ENCODE measurements at regions not wholly inside any gene's neighbourhood (a gene's known extent, or its start where the extent isn't known, plus 50 kb on each side); places are given as distances from the start of the nearest gene placed in this dataset.

GRCh38 chr11:128057786-128058395 is 529.5 kb downstream of the ETS1 start:
- DNase-seq: no peak

- no peak for DNase-seq
Observed at GRCh38 chr11:128055576-128056217, 531.7 kb downstream of the ETS1 start.

DNA sequence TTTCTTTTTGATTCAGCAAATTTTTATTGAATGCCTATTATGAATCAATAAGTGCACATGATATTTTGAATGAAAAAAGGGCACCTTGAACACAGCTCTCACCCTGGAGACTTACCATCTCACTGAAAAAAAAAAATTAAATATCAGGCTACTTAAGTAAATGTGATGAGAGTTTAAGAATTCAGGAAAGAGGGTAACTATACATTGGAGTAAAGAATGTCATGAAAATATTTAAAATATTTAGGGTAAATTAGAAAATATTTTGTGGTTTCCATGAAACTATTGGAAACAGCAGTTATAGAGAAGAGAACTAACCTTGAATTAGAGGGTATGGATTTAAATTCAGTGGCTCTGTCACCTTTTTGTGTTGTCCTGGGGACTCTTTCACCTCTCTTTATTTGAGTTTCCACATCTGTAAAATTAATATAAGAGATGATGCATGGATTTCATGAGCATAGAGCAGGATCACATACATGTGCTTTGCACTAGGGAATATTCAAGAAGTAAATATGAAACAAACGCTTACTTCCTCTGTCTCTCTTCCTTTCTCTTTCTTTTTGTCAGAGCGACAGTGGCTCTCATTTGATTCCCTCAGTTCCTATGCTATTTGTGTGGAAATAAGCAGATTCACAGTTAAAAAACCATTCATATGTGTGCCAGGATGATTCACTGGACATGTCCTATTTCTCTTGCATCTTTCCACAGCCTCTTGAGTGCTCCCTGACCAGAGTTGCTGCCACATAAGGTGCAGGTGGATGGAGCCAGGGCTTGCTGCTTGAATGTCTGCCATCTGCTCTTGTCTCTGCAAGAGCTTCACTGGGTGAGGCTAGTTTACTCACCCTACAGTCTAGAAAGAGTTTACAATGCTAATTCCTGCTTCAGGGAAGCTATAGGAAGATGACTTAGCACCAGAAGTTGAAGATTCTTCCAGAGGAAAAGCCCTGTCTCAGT is 533.1 kb downstream of the ETS1 start:
- DNase-seq: no peak

GRCh38 chr11:128052912-128053641 is 534.3 kb downstream of the ETS1 start:
- DNase-seq: no peak

- DNase-seq: no peak
Observed at GRCh38 chr11:128048121-128048520, 539.2 kb downstream of the ETS1 start.

- DNase-seq: no peak
Observed at GRCh38 chr11:128047026-128047425, 540.3 kb downstream of the ETS1 start.

GRCh38 chr11:128046213-128046612 is 541.1 kb downstream of the ETS1 start:
- DNase-seq: no peak

GRCh38 chr11:128045094-128045725 is 542.1 kb downstream of the ETS1 start:
- no peak for DNase-seq

DNA sequence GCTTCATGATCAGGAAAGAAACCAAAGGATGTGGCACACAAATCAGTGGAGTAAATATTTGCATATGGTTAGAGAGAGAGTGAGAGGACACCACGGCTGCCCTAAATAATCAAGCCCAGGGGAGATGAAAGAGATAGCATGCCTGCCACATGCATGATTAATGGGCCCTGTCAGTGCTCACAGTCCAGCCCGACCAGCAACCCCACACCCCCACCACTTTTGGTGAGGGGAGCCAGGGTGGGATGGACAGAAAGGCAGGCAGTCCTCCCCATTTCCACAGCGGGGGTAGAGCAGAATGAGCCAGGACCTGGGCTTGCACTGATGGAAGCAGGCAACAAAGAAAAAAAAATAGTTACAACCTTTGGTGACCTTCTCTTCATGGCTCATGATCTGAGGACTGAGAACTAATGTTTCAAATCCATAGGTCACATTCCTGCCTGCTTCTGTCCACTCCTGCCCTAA is 545.0 kb downstream of the ETS1 start:
- no peak for DNase-seq

DNA sequence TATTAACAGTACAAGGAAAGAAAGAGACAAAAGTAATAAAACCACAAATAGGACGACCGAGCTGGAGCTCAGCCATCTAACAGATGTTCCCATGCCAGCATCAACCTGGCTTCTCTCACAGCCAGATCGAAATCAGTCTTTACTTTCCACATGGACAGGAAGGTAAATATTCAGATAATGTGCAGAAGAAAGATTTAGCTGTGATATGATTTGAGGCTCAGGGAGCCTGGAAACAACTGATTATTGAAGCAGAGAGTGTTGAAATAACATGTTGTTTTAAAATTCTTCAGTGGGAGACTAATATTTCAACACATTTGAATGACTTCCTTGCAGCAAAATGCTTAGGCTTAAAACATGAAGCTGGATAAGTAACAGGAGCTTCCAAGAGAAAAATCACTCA is 546.8 kb downstream of the ETS1 start:
- DNase-seq: no peak

DNA sequence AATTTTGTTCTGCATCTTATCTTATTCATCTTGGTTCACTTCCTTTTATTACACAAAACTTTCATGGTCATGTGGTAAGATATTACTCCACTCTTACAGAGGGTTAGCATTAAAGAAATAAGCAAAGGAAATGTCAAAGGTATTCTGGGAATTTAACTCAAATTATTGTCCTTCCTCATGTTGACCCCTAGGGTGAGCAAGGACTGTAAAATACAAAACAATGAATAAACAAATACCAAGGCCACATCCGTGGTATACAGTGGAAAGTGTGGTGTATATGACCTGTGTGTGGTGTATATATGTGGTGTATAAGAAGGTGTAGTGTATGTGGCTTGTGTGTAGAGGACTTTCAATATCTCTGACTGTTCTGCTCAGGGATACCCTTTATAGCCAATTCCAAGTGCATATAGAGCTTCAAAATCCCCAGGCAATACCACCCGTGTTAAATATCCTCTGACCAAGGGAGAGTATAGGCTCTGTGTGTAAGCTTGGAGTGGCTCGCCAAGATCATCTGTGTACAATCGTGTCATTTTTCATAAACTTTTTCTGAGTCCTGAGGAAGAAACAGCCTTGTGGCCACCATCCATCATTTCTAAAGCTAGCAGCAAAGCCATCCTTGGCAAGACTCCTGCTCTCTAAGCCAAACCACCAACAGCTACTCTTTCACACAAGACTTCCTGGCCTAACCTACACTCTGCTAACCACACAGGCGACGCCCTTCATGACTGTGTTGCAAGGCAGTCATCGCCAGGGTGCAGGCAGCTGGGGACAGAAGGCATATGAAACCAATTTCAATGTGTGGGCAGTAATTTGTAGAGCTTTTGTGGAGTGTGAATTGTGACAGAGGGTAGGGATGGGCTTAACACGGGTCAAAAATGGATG is 548.0 kb downstream of the ETS1 start:
- DNase-seq: no peak

DNA sequence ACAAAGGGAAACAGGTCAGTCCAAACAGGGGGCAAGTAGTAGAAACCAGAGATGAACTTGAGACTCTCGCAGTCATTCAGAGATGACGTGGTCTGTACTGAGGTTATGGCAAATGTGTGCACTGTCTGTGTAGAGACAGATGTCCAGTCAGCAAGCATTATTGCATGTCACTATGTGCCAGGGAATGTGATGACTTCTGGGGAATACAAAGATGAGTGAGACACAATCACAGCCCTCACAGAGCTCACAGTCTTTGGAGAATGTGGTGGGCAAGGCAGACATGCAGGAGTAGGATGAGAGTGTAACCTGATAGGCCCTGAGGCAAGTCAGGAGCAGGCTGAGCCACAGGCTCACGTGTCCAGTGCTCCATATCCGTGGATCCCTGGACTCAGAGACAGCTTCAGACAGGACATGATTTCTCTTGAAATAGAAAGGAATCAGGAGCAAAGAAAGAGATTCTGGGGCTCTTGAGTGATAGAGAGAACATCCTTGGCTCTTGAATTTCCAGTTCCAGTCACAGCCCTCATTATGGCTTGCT is 550.7 kb downstream of the ETS1 start:
- DNase-seq: no peak

GRCh38 chr11:128036006-128036405 is 551.4 kb downstream of the ETS1 start:
- no peak for DNase-seq

GRCh38 chr11:128031538-128032134 is 555.7 kb downstream of the ETS1 start:
- peak; percentile 43 for DNase-seq

- no peak for DNase-seq
Observed at GRCh38 chr11:128029219-128029722, 558.1 kb downstream of the ETS1 start.

DNA sequence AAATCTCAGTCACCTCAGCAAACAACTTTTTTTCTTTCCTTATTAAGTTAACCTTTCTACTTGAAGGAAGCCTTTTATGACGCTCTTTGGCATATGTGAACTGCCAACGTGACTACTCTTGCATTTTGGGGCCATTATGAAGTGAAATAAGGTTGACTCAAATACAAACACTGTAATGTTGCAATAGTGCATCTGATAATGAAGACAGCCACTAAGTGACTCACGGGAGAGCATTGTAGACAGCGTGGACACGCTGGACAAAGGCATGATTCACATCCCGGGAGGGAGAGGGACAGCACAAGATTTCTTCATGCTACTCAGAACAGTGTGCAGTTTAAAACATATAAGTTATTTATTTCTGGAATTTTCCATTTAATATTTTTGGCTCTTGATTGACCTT is 560.8 kb downstream of the ETS1 start:
- no peak for DNase-seq

DNA sequence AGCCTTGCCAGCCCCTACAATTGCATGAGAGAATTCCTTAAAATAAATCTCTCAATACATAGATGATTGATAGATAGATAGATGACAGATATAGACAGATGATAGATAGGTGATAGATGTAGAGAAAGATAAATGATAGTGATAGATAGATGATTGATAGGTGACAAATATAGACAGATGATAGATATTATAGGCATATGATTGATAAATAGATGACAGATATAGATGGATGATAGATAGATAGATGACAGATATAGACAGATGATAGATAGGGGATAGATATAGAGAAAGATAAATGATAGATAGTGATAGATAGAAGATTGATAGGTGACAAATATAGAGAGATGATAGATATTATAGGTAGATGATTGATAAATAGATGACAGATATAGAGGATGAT is 564.6 kb downstream of the ETS1 start:
- DNase-seq: no peak

GRCh38 chr11:128022007-128022368 is 565.4 kb downstream of the ETS1 start:
- no peak for DNase-seq

GRCh38 chr11:128021349-128022006 is 565.9 kb downstream of the ETS1 start:
- DNase-seq: peak; percentile 10

DNA sequence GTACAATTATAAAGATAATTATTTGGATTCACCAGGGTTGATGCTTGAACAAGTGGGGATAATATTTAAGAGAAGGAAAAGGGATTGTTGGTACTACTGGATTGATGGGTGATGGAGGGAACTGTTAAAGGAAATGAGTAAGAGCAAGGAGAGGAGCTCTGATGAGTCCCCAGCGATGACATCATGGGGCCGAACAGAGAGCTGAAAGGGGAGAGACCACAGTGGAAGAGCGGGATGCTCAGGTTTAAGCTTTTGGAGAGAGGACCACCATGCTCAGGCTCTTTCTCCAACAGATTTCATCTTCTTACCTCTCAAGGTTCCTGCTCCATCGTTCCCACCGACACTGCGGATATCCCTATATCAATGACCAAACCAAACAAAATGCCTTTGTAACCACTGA is 568.7 kb downstream of the ETS1 start:
- no peak for DNase-seq
